ENCODE measurements at regions not wholly inside any gene's neighbourhood (a gene's known extent, or its start where the extent isn't known, plus 50 kb on each side); places are given as distances from the start of the nearest gene placed in this dataset.

GRCh38 chr6:119637768-119638167 lies 288.2 kb upstream of the MAN1A1 start:
- TF ChIP-seq MAX (CRISPR knock-in tag; IDR thresholded peaks at IDR 0.05) (no peak), HDAC6 (IDR thresholded peaks at IDR 0.05; ENCODE audit: low read depth, low read length) (no peak), ZBTB7A (IDR thresholded peaks at IDR 0.05; ENCODE audit: borderline replicate concordance, control insufficient read depth, low read depth, low read length) (no peak), CREB1 (IDR thresholded peaks at IDR 0.05) (no peak), CREB1 (CRISPR knock-in tag; IDR thresholded peaks at IDR 0.05) (no peak), CTCF (IDR thresholded peaks at IDR 0.05 in 2 of 3, conservative IDR thresholded peaks at IDR 0.05 in 1 of 3; ENCODE audit: insufficient read depth in 2 of 3, low read depth in 1 of 3, low read length in 3 of 3) (no peak), CCAR2 (IDR thresholded peaks at IDR 0.05; ENCODE audit: low read depth, low read length) (no peak)
